ENCODE measurements at regions not wholly inside any gene's neighbourhood (a gene's known extent, or its start where the extent isn't known, plus 50 kb on each side); places are given as distances from the start of the nearest gene placed in this dataset.

DNA sequence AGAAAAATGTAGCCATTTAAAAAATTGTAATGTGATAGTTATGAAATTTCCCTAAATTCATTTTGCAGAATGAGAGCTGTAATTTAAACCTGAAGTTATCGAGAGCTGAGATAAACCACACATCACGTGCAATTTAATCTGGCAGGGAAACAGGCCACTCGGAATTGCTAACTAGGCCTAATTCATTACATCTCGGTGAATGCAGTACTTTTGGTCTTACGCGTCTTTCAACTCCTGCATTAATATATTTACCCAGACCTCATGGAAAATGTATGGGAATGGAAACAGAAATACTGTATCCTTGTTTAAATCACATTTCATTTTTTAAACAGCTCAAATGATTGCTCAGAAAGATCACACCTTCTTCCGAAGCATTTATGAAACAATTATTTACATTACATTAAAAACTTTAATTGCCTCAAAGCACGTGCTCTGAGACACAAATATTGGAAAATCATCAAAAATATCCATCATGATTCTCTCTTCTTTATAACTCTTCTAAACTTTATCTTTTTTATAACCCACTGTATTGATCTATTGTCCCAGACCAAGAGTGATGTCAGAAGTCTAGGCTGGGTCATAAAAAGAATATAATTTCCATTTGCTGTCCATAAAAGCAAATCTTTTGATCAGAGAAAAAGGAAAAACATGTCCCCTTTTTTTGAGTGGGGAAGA is 111.7 kb upstream of the MYL2 start:
- no peaks in the 10 kb centered on the region for H3K4me1 ChIP-seq (ENCODE audit: insufficient read depth, low read length)
- H4K20me1 ChIP-seq (ENCODE audit: insufficient read depth, low read length) = no peaks in the 10 kb centered on the region
- no peak overlapping the region for H3K27ac ChIP-seq (ENCODE audit: low read depth, low read length)
- peaks cover 67% of the 10 kb centered on the region for H3K27me3 ChIP-seq (ENCODE audit: insufficient read depth, low read length)
- no peak overlapping the region for H2AFZ ChIP-seq (ENCODE audit: low read length)
- H3K4me3 ChIP-seq (ENCODE audit: insufficient read depth, low read length) = no peak overlapping the region
- no peak for DNase-seq (ENCODE audit: insufficient read length, low spot score, missing footprints)
- H3K4me2 ChIP-seq (ENCODE audit: insufficient read depth, low read length) = no peak overlapping the region
- no peaks in the 10 kb centered on the region for H3K9me3 ChIP-seq (ENCODE audit: low read depth, low read length)
- TF ChIP-seq, protein P1, sequence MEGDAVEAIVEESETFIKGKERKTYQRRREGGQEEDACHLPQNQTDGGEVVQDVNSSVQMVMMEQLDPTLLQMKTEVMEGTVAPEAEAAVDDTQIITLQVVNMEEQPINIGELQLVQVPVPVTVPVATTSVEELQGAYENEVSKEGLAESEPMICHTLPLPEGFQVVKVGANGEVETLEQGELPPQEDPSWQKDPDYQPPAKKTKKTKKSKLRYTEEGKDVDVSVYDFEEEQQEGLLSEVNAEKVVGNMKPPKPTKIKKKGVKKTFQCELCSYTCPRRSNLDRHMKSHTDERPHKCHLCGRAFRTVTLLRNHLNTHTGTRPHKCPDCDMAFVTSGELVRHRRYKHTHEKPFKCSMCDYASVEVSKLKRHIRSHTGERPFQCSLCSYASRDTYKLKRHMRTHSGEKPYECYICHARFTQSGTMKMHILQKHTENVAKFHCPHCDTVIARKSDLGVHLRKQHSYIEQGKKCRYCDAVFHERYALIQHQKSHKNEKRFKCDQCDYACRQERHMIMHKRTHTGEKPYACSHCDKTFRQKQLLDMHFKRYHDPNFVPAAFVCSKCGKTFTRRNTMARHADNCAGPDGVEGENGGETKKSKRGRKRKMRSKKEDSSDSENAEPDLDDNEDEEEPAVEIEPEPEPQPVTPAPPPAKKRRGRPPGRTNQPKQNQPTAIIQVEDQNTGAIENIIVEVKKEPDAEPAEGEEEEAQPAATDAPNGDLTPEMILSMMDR (IDR thresholded peaks at IDR 0.05; ENCODE audit: extremely low read depth, low read depth, low read length) = no peak
- no peaks in the 10 kb centered on the region for H3K79me2 ChIP-seq (ENCODE audit: insufficient read depth, low read length)
- H3K36me3 ChIP-seq (ENCODE audit: insufficient read depth, low read length) = no peaks in the 10 kb centered on the region

DNA sequence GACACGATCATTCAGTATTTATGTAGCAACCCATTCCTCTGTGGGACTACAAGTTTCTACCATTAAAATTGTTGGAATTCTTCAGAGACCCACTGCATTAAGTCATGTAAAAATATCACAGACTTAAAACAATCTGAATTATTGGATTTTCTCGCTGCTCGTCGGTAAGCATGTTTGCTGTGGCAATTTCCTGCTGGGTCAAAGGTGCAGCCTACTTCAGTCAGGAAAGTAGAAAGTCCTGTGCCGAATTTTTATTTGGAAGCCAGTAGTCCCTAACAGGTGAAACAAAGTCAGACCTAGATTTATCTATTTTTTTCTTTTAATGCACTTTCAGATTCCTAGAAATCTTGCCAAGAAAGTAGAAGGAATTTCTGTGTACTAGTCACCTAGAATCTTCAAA is 110.4 kb upstream of the MYL2 start:
- H3K27me3 ChIP-seq (ENCODE audit: insufficient read depth, low read length) = peaks cover 67% of the 10 kb centered on the region
- no peak overlapping the region for H3K27ac ChIP-seq (ENCODE audit: low read depth, low read length)
- H3K4me1 ChIP-seq (ENCODE audit: insufficient read depth, low read length) = no peaks in the 10 kb centered on the region
- no peak overlapping the region for H3K4me3 ChIP-seq (ENCODE audit: insufficient read depth, low read length)
- H4K20me1 ChIP-seq (ENCODE audit: insufficient read depth, low read length) = no peaks in the 10 kb centered on the region
- H3K4me2 ChIP-seq (ENCODE audit: insufficient read depth, low read length) = no peak overlapping the region
- H2AFZ ChIP-seq (ENCODE audit: low read length) = no peak overlapping the region
- no peaks in the 10 kb centered on the region for H3K79me2 ChIP-seq (ENCODE audit: insufficient read depth, low read length)
- TF ChIP-seq, protein P1 (IDR thresholded peaks at IDR 0.05; ENCODE audit: extremely low read depth, low read depth, low read length) = no peak
- no peaks in the 10 kb centered on the region for H3K36me3 ChIP-seq (ENCODE audit: insufficient read depth, low read length)
- no peak for DNase-seq (ENCODE audit: insufficient read length, low spot score, missing footprints)
- no peaks in the 10 kb centered on the region for H3K9me3 ChIP-seq (ENCODE audit: low read depth, low read length)

DNA sequence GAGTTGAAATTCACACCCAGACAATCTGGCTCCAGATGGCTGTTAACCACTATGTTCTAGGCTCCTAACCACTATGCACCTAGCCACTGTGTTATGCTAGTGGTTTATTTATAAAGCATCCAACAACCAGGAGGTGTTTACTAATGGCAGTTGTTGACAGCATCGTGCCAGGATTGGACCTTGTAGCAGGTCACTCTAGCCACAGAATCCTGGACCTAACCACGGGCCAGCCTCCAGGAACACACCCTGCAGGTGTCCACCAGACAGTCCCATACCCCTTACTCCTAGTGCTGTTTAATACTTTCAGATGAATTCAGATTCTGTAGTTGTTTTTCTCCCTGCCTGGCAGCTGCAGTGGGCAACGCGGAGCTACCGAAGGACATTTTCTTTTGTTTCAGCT is 109.4 kb upstream of the MYL2 start:
- peaks cover 57% of the 10 kb centered on the region for H3K27me3 ChIP-seq (ENCODE audit: insufficient read depth, low read length)
- H3K9me3 ChIP-seq (ENCODE audit: low read depth, low read length) = no peaks in the 10 kb centered on the region
- DNase-seq (ENCODE audit: insufficient read length, low spot score, missing footprints) = no peak

DNA sequence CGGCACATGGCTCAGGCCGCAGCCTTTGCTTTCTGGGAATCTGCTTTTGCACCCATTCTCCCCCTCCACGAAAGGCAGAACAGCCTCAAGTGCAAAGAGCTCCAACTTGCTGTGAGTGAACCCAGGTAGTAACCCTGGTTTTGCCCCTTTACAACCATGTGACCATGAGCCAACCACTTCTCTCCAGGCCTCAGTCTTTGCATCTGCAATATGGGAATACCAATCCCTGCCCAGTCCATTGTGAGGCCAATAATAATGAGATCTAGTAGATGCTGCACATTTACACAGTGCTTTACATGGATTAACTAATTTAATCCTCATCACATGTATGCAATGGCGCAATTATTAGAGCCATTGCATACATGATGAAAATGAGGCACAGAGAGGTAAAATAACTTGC is 108.9 kb upstream of the MYL2 start:
- no peaks in the 10 kb centered on the region for H3K9me3 ChIP-seq (ENCODE audit: low read depth, low read length)
- no peak overlapping the region for H3K27ac ChIP-seq (ENCODE audit: low read depth, low read length)
- H3K4me2 ChIP-seq (ENCODE audit: insufficient read depth, low read length) = no peak overlapping the region
- no peak for DNase-seq (ENCODE audit: insufficient read length, low spot score, missing footprints)
- TF ChIP-seq, protein P1 (IDR thresholded peaks at IDR 0.05; ENCODE audit: extremely low read depth, low read depth, low read length) = no peak
- no peak overlapping the region for H2AFZ ChIP-seq (ENCODE audit: low read length)
- H3K79me2 ChIP-seq (ENCODE audit: insufficient read depth, low read length) = no peaks in the 10 kb centered on the region
- no peaks in the 10 kb centered on the region for H3K4me1 ChIP-seq (ENCODE audit: insufficient read depth, low read length)
- H4K20me1 ChIP-seq (ENCODE audit: insufficient read depth, low read length) = no peaks in the 10 kb centered on the region
- H3K4me3 ChIP-seq (ENCODE audit: insufficient read depth, low read length) = no peak overlapping the region
- H3K36me3 ChIP-seq (ENCODE audit: insufficient read depth, low read length) = no peaks in the 10 kb centered on the region
- peaks cover 57% of the 10 kb centered on the region for H3K27me3 ChIP-seq (ENCODE audit: insufficient read depth, low read length)

More for the DNA sequence above, 109.4 kb upstream of the MYL2 start:
- no peaks in the 10 kb centered on the region for H4K20me1 ChIP-seq (ENCODE audit: insufficient read depth, low read length)
- no peak overlapping the region for H3K4me3 ChIP-seq (ENCODE audit: insufficient read depth, low read length)
- H3K4me2 ChIP-seq (ENCODE audit: insufficient read depth, low read length) = no peak overlapping the region
- TF ChIP-seq, protein P1 (IDR thresholded peaks at IDR 0.05; ENCODE audit: extremely low read depth, low read depth, low read length) = no peak
- H3K4me1 ChIP-seq (ENCODE audit: insufficient read depth, low read length) = no peaks in the 10 kb centered on the region
- no peaks in the 10 kb centered on the region for H3K36me3 ChIP-seq (ENCODE audit: insufficient read depth, low read length)
- H3K79me2 ChIP-seq (ENCODE audit: insufficient read depth, low read length) = no peaks in the 10 kb centered on the region
- no peak overlapping the region for H3K27ac ChIP-seq (ENCODE audit: low read depth, low read length)
- H2AFZ ChIP-seq (ENCODE audit: low read length) = no peak overlapping the region
